H1 (cell line): ENCODE measurements at regions not wholly inside any gene's neighbourhood (a gene's known extent, or its start where the extent isn't known, plus 50 kb on each side); places are given as distances from the start of the nearest gene placed in this dataset.

Experiments used
- CBX8 ChIP-seq: fragments of 300-800, 300-1000 bp; sonication (generic); IDR thresholded peaks from 2 replicates; pipeline ENCODE4 v1.7.1; 2016; ENCODE audit warnings: low read depth, low read length, borderline replicate concordance
- EP300 ChIP-seq, 2 experiments: IDR thresholded peaks; 1 replicate in 1 of 2; 2 replicates in 1 of 2; pipeline ENCODE4 v1.6.1; 2011 to 2012; ENCODE audit warnings: low read depth in 2 of 2, low read length in 2 of 2, mild to moderate bottlenecking in 2 of 2, borderline replicate concordance in 1 of 2, inconsistent platforms in 1 of 2, moderate library complexity in 1 of 2
- KDM1A ChIP-seq: fragments of 200-600, 300-600 bp; sonication (generic); IDR thresholded peaks from 2 replicates; pipeline ENCODE4 v1.7.1; 2016; ENCODE audit warnings: mild to moderate bottlenecking, low read length, borderline replicate concordance
- SIN3A ChIP-seq, 2 experiments: IDR thresholded peaks in 1 of 2; conservative IDR thresholded peaks in 1 of 2; 2 replicates each; pipeline ENCODE4 v1.6.1; 2011 to 2012; ENCODE audit warnings: low read length in 2 of 2, improper control_type of control experiment in 1 of 2, low read depth in 1 of 2, mild to moderate bottlenecking in 1 of 2
- SUZ12 ChIP-seq: fragments of 200-600 bp; sonication (generic); IDR thresholded peaks from 2 replicates; pipeline ENCODE4 v1.6.1; 2012; ENCODE audit warnings: mild to moderate bottlenecking, inconsistent platforms, low read length, moderate library complexity, mixed read lengths
- YY1 ChIP-seq: IDR thresholded peaks from 2 replicates; pipeline ENCODE4 v1.6.1; 2011; ENCODE audit warnings: low read depth, mild to moderate bottlenecking, low read length
- TF ChIP-seq, protein P1 (sequence below): fragments of 300-600 bp; sonication (generic); IDR thresholded peaks from 2 replicates; pipeline ENCODE4 v1.7.1; 2012; ENCODE audit warnings: low read length, moderate library complexity, mild to moderate bottlenecking, inconsistent platforms; ENCODE audit not compliant: insufficient replicate concordance
- TF ChIP-seq, protein P2 (sequence below): IDR thresholded peaks from 2 replicates; pipeline ENCODE4 v1.6.1; 2012; ENCODE audit warnings: inconsistent platforms

DNA sequence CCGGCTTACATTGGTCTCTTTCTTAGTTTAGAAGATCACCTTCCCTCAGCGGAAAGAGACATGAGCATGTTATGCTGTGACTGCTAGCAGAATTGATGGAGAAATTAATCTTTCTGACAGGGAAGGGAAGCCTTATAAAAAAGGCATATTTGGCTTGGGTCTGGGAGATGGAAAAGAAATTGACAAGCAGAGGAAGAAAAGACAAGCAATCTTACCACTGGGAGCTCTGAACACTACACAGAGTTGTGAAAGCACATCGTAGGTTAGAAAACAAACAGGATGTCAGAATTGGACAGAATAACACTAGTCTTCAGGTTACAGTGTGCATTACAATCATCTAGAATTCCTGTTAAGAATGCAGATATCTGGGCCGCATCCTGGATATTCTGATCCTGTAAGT lies 1493.8 kb upstream of the IGFBP7 start (continued):
- TF ChIP-seq, protein P1, sequence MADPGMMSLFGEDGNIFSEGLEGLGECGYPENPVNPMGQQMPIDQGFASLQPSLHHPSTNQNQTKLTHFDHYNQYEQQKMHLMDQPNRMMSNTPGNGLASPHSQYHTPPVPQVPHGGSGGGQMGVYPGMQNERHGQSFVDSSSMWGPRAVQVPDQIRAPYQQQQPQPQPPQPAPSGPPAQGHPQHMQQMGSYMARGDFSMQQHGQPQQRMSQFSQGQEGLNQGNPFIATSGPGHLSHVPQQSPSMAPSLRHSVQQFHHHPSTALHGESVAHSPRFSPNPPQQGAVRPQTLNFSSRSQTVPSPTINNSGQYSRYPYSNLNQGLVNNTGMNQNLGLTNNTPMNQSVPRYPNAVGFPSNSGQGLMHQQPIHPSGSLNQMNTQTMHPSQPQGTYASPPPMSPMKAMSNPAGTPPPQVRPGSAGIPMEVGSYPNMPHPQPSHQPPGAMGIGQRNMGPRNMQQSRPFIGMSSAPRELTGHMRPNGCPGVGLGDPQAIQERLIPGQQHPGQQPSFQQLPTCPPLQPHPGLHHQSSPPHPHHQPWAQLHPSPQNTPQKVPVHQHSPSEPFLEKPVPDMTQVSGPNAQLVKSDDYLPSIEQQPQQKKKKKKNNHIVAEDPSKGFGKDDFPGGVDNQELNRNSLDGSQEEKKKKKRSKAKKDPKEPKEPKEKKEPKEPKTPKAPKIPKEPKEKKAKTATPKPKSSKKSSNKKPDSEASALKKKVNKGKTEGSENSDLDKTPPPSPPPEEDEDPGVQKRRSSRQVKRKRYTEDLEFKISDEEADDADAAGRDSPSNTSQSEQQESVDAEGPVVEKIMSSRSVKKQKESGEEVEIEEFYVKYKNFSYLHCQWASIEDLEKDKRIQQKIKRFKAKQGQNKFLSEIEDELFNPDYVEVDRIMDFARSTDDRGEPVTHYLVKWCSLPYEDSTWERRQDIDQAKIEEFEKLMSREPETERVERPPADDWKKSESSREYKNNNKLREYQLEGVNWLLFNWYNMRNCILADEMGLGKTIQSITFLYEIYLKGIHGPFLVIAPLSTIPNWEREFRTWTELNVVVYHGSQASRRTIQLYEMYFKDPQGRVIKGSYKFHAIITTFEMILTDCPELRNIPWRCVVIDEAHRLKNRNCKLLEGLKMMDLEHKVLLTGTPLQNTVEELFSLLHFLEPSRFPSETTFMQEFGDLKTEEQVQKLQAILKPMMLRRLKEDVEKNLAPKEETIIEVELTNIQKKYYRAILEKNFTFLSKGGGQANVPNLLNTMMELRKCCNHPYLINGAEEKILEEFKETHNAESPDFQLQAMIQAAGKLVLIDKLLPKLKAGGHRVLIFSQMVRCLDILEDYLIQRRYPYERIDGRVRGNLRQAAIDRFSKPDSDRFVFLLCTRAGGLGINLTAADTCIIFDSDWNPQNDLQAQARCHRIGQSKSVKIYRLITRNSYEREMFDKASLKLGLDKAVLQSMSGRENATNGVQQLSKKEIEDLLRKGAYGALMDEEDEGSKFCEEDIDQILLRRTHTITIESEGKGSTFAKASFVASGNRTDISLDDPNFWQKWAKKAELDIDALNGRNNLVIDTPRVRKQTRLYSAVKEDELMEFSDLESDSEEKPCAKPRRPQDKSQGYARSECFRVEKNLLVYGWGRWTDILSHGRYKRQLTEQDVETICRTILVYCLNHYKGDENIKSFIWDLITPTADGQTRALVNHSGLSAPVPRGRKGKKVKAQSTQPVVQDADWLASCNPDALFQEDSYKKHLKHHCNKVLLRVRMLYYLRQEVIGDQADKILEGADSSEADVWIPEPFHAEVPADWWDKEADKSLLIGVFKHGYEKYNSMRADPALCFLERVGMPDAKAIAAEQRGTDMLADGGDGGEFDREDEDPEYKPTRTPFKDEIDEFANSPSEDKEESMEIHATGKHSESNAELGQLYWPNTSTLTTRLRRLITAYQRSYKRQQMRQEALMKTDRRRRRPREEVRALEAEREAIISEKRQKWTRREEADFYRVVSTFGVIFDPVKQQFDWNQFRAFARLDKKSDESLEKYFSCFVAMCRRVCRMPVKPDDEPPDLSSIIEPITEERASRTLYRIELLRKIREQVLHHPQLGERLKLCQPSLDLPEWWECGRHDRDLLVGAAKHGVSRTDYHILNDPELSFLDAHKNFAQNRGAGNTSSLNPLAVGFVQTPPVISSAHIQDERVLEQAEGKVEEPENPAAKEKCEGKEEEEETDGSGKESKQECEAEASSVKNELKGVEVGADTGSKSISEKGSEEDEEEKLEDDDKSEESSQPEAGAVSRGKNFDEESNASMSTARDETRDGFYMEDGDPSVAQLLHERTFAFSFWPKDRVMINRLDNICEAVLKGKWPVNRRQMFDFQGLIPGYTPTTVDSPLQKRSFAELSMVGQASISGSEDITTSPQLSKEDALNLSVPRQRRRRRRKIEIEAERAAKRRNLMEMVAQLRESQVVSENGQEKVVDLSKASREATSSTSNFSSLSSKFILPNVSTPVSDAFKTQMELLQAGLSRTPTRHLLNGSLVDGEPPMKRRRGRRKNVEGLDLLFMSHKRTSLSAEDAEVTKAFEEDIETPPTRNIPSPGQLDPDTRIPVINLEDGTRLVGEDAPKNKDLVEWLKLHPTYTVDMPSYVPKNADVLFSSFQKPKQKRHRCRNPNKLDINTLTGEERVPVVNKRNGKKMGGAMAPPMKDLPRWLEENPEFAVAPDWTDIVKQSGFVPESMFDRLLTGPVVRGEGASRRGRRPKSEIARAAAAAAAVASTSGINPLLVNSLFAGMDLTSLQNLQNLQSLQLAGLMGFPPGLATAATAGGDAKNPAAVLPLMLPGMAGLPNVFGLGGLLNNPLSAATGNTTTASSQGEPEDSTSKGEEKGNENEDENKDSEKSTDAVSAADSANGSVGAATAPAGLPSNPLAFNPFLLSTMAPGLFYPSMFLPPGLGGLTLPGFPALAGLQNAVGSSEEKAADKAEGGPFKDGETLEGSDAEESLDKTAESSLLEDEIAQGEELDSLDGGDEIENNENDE: no peak
- TF ChIP-seq, protein P2, sequence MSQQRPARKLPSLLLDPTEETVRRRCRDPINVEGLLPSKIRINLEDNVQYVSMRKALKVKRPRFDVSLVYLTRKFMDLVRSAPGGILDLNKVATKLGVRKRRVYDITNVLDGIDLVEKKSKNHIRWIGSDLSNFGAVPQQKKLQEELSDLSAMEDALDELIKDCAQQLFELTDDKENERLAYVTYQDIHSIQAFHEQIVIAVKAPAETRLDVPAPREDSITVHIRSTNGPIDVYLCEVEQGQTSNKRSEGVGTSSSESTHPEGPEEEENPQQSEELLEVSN: no peak
- no peak for TF ChIP-seq SIN3A (conservative IDR thresholded peaks at IDR 0.05 in 1 of 2, IDR thresholded peaks at IDR 0.05 in 1 of 2; ENCODE audit: low read depth in 1 of 2, low read length in 2 of 2)
- TF ChIP-seq EP300 (IDR thresholded peaks at IDR 0.05; ENCODE audit: borderline replicate concordance in 1 of 2, low read depth in 2 of 2, low read length in 2 of 2): no peak
- no peak for TF ChIP-seq YY1
- no peak for TF ChIP-seq CBX8
- no peak for TF ChIP-seq KDM1A
- no peak for TF ChIP-seq SUZ12
